Stimulated activated naive CD8-positive, alpha-beta T cell treated with anti-CD3 and anti-CD28 coated beads, Interleukin-15, amount 100 ng/mL, for 72 hours (primary cell): ENCODE measurements at regions not wholly inside any gene's neighbourhood (a gene's known extent, or its start where the extent isn't known, plus 50 kb on each side); places are given as distances from the start of the nearest gene placed in this dataset.

ENCODE experiments used
- ATAC-seq: fragments of 150-1000 bp; cut with Tn5 transposase; 2 replicates; pipeline ENCODE4 v1.10.0; 2021; ENCODE audit warnings: mild to moderate bottlenecking, moderate library complexity
- DNase-seq, 2 donors: peaks; one replicate each; pipeline ENCODE4 v3.0.0; 2021 to 2022
- H3K27ac Mint-ChIP-seq, 2 donors: one replicate each; pipeline ENCODE4 v1.8.0; 2022; ENCODE audit warnings: mild to moderate bottlenecking in 2 of 2, mixed read lengths in 2 of 2, moderate library complexity in 2 of 2
- H3K27me3 Mint-ChIP-seq: one replicate; pipeline ENCODE4 v1.8.0; 2022; ENCODE audit warnings: mixed read lengths
- H3K4me1 Mint-ChIP-seq: one replicate; pipeline ENCODE4 v1.8.0; 2022; ENCODE audit warnings: mild to moderate bottlenecking, mixed read lengths
- H3K4me3 Mint-ChIP-seq, 2 donors: one replicate each; pipeline ENCODE4 v1.8.0; 2022; ENCODE audit warnings: mild to moderate bottlenecking in 2 of 2, mixed read lengths in 2 of 2, moderate library complexity in 1 of 2
- H3K9me3 Mint-ChIP-seq, 2 donors: one replicate each; pipeline ENCODE4 v1.8.0; 2022; ENCODE audit warnings: mixed read lengths in 2 of 2

GRCh38 chr1:5746611-5747425 lies 245.4 kb downstream of the NPHP4 start:
- ATAC-seq (no peak), DNase-seq (no peak)
- Mint-ChIP-seq H3K27ac (no peak overlapping the region), H3K9me3 (no peaks in the 10 kb centered on the region), H3K4me3 (no peak overlapping the region), H3K4me1 (no peaks in the 10 kb centered on the region), H3K27me3 (peaks cover 35% of the 10 kb centered on the region)

- ATAC-seq (peak; percentile 77), DNase-seq (peak; percentile 53 to 63)
- Mint-ChIP-seq H3K4me1 (no peaks in the 10 kb centered on the region), H3K27ac (peak overlapping the region in 1 of 2 donors; percentile 28), H3K9me3 (no peaks in the 10 kb centered on the region), H3K27me3 (peaks cover 35% of the 10 kb centered on the region), H3K4me3 (no peak overlapping the region)
These were observed 246.2 kb downstream of the NPHP4 start for GRCh38 chr1:5745800-5746610.

DNA sequence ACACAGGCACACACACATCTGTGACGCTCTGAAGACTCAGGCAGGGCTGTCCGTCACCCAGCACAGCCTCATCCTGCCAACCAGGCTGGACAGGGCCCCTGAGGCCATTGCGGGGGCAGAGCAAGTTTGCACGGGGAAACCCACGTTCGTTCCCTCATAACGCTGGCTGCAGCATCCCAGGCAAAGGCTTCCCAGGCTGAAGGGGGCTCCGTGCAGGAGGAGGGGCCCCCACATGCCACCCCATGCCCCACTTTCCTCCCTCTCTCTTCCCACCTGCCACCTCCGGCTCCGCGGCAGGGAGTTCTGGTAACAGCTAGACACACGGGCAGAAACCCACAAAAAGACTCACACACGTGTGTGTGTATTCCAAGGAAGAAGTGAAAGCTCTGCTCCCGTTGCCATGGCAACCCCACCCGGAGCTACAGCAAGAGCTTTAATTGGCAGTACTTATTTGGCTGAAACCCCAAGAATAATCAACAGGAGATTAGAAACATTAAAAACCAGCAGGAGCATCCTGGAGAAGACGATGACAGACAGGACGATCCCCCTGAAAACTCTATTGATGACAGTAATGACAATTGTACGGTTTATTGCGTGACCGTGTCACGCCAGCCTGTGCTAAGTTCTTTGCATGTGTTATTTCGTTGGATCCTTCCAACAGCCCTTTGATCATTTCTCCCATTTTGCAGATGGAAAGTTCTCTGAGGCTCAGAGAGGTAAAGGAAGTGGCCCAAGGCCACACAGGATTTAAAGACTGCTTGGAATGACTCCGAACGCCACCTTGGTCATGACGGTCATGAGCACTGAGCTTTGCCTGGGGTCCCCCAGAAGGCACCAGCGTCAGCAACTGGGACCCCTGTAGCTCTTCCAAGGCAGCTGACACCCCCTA lies 247.1 kb downstream of the NPHP4 start:
- ATAC-seq, result peak; percentile 8
- Mint-ChIP-seq H3K4me1 (no peaks in the 10 kb centered on the region), H3K4me3 (no peak overlapping the region), H3K27me3 (peaks cover 35% of the 10 kb centered on the region), H3K9me3 (no peaks in the 10 kb centered on the region), H3K27ac (no peak overlapping the region)
- DNase-seq, result no peak

DNA sequence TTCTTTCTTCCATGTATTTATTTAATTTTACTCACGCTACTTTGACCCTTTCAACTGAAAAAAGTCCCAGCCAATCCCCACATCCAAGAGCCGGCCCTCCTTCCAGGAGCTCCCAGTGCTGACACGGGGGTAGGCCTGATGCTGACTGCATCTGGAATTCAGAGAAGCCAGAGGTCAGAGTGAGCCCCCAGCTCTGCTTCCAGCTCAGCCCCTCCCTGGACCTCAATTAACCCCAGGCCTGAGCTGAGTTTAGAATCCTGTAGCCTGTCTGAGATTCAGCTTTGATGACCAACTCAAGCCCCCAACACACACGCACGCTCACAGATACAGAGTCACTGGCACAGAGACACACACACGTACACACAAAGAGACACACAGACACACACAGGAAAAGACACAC lies 247.9 kb downstream of the NPHP4 start:
- Mint-ChIP-seq H3K9me3 (no peaks in the 10 kb centered on the region), H3K27me3 (peaks cover 29% of the 10 kb centered on the region), H3K4me1 (peaks cover 5% of the 10 kb centered on the region), H3K27ac (no peak overlapping the region), H3K4me3 (no peak overlapping the region)
- ATAC-seq (no peak), DNase-seq (no peak)

- Mint-ChIP-seq H3K27me3 (peaks cover 25% of the 10 kb centered on the region), H3K4me1 (peaks cover 5% of the 10 kb centered on the region), H3K9me3 (no peaks in the 10 kb centered on the region), H3K27ac (no peak overlapping the region), H3K4me3 (no peak overlapping the region)
- ATAC-seq (no peak), DNase-seq (no peak)
These were observed 248.7 kb downstream of the NPHP4 start for GRCh38 chr1:5743435-5744095.

DNA sequence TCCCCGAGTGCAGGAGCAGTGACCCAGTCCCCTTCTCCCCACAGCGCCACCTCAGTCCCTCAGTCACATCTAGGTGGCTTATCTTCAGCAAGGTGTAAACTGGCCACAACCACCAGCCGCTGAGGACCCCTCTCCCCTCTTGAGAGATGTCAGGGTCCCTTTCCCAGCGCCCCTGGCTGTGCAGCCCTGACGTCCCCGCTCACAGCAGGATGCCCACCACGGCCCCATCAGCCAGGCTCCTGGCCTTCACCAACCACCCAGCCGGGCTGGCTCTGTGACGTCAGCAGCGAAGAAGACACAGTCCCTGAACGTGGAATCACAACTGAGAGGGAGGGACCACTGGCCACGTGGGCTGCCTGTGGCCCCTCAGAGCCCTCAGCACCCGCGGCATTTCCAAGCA lies 249.4 kb downstream of the NPHP4 start:
- peaks cover 25% of the 10 kb centered on the region for H3K27me3 Mint-ChIP-seq
- H3K27ac Mint-ChIP-seq, result no peak overlapping the region
- no peak for ATAC-seq
- no peaks in the 10 kb centered on the region for H3K9me3 Mint-ChIP-seq
- H3K4me1 Mint-ChIP-seq, result peaks cover 5% of the 10 kb centered on the region
- no peak overlapping the region for H3K4me3 Mint-ChIP-seq
- no peak for DNase-seq

- ATAC-seq (no peak), DNase-seq (no peak)
- Mint-ChIP-seq H3K4me1 (peaks cover 5% of the 10 kb centered on the region), H3K9me3 (no peaks in the 10 kb centered on the region), H3K4me3 (no peak overlapping the region), H3K27me3 (peaks cover 25% of the 10 kb centered on the region), H3K27ac (no peak overlapping the region)
These were observed 250.2 kb downstream of the NPHP4 start for GRCh38 chr1:5742032-5742431.

GRCh38 chr1:5740865-5741860 lies 251.1 kb downstream of the NPHP4 start:
- Mint-ChIP-seq H3K4me3 (no peak overlapping the region), H3K27me3 (peaks cover 25% of the 10 kb centered on the region), H3K4me1 (peaks cover 5% of the 10 kb centered on the region), H3K27ac (no peak overlapping the region), H3K9me3 (peaks cover 0 to 4% of the 10 kb centered on the region in 2 donors)
- ATAC-seq (no peak), DNase-seq (no peak)

GRCh38 chr1:5740450-5740849 lies 251.8 kb downstream of the NPHP4 start:
- DNase-seq (no peak), ATAC-seq (no peak)
- Mint-ChIP-seq H3K27ac (no peak overlapping the region), H3K4me1 (peaks cover 5% of the 10 kb centered on the region), H3K9me3 (peaks cover 0 to 5% of the 10 kb centered on the region in 2 donors), H3K27me3 (peaks cover 21% of the 10 kb centered on the region), H3K4me3 (no peak overlapping the region)

DNA sequence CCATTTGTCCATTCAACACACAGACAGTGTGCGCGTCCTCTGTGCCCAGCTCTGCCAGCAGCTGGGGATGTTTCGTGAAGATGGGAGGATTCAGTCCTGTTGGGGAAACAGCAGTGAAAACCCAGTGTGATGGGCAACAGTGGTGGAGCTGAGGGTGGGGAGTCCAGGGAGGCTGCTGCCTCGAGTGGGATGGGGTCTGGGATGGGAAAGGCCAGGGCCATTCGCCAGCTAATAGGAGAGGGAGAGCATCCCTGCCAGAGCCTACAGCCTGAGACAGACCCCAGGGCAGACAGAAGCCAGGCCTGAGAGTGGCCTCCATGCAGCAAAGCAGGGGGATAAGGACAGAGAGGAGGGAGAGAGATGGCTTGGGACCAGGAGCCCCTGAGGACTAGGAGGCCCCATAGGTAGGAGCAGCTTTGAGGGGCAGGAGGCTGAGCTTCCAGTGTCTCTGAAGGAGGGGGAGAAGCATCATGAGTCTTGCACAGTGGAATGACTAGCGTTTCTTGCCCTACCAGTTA lies 252.6 kb downstream of the NPHP4 start:
- Mint-ChIP-seq H3K9me3 (peaks cover 0 to 5% of the 10 kb centered on the region in 2 donors), H3K27ac (peak overlapping the region in 1 of 2 donors; percentile 4), H3K27me3 (peaks cover 13% of the 10 kb centered on the region), H3K4me3 (no peak overlapping the region), H3K4me1 (peaks cover 5% of the 10 kb centered on the region)
- ATAC-seq, result no peak
- no peak for DNase-seq

DNA sequence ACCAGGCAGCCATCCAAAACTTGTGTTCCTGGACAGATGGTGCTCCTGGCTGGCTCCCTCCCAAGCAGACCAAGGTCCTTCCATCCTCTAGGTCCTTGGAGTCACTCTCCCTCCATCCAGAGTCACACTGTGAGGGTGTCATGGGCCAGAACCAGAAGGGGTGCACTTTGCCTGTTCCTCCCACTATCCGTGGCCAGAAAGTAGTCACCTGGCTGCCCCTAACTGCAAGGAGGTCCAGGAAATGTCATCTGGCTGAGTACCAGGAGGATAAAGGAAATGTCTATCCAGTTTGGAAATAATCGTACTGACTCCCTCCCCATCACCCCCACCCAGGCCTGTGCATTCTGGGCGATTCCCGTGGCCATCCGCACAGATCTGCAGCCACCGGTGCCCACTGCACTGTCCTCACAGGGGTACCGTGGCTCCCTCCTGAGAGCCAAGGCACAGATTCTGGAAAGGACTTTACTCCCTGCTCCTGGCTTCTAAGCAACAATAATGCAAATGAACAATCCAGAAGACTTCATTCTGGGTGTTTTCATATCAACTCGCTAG lies 253.2 kb downstream of the NPHP4 start:
- H3K4me1 Mint-ChIP-seq, result peaks cover 5% of the 10 kb centered on the region
- ATAC-seq (no peak), DNase-seq (no peak)
- no peak overlapping the region for H3K4me3 Mint-ChIP-seq
- peaks cover 8% of the 10 kb centered on the region for H3K27me3 Mint-ChIP-seq
- no peak overlapping the region for H3K27ac Mint-ChIP-seq
- H3K9me3 Mint-ChIP-seq, result peaks cover 0 to 5% of the 10 kb centered on the region in 2 donors

GRCh38 chr1:5737081-5737480 lies 255.1 kb downstream of the NPHP4 start:
- no peak overlapping the region for H3K27ac Mint-ChIP-seq
- H3K9me3 Mint-ChIP-seq, result peaks cover 0 to 5% of the 10 kb centered on the region in 2 donors
- ATAC-seq (no peak), DNase-seq (no peak)
- no peaks in the 10 kb centered on the region for H3K27me3 Mint-ChIP-seq
- H3K4me1 Mint-ChIP-seq, result peaks cover 5% of the 10 kb centered on the region
- no peak overlapping the region for H3K4me3 Mint-ChIP-seq

DNA sequence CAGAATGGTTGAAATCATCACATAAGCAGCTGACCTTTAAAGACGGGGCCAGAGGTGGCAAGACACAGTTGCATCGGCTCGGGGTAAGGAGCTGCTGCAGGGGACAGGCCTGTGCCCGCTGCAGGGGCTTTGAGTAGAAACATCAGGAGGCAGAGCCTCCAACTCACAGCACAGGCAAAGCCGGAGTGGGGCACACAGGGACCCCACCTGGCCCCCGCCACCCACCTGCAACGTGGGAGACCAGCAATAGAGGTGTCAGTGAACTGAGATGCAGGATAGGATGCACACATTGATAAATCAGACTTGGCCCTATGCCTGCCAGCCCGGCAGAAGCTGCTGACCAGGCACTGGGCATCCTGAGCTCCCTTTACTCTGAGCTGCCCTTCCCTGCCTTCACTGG lies 257.2 kb downstream of the NPHP4 start:
- Mint-ChIP-seq H3K27ac (no peak overlapping the region), H3K27me3 (peaks cover 7% of the 10 kb centered on the region), H3K4me3 (no peak overlapping the region), H3K9me3 (peaks cover 0 to 5% of the 10 kb centered on the region in 2 donors), H3K4me1 (peaks cover 5% of the 10 kb centered on the region)
- DNase-seq, result no peak
- ATAC-seq, result no peak
